ENCODE measurements at regions not wholly inside any gene's neighbourhood (a gene's known extent, or its start where the extent isn't known, plus 50 kb on each side); places are given as distances from the start of the nearest gene placed in this dataset.
"Not testable (repeated sequence)": the region's sequence is repeated elsewhere in the genome, so short reads cannot be mapped to it uniquely, and the experiment has no call there.

- TF ChIP-seq POLR2AphosphoS5 (IDR thresholded peaks at IDR 0.05; ENCODE audit: low read depth) (no peak), CTCF (IDR thresholded peaks at IDR 0.05; ENCODE audit: insufficient read depth, low read length) (no peak), SPI1 (IDR thresholded peaks at IDR 0.05; ENCODE audit: borderline replicate concordance, low read depth) (no peak), GABPA (IDR thresholded peaks at IDR 0.05; ENCODE audit: low read depth) (no peak), REST (IDR thresholded peaks at IDR 0.05; ENCODE audit: insufficient replicate concordance, low read depth) (no peak)
- H3K27ac ChIP-seq (replicated peaks): no peak overlapping the region
- no peak for DNase-seq (ENCODE audit: low read depth in 1 of 2, low spot score in 1 of 2)
Measured at GRCh38 chr2:13289310-13289709, 572.6 kb downstream of the TRIB2 start.

GRCh38 chr2:13308478-13308805, 591.7 kb downstream of the TRIB2 start:
- H3K4me3 ChIP-seq (replicated peaks; ENCODE audit: insufficient read depth, low read length); H3K27me3 ChIP-seq (ENCODE audit: insufficient read depth, poor library complexity, severe bottlenecking); H3K27ac ChIP-seq (replicated peaks); DNase-seq (ENCODE audit: low read depth in 1 of 2, low spot score in 1 of 2): not testable (repeated sequence)

More at GRCh38 chr2:13289310-13289709, 572.6 kb downstream of the TRIB2 start:
- H3K4me3 ChIP-seq (replicated peaks; ENCODE audit: insufficient read depth, low read length): no peak overlapping the region
- no peaks in the 10 kb centered on the region for H3K27me3 ChIP-seq (ENCODE audit: insufficient read depth, poor library complexity, severe bottlenecking)

- TF ChIP-seq REST (IDR thresholded peaks at IDR 0.05; ENCODE audit: insufficient replicate concordance, low read depth) (no peak), CTCF (IDR thresholded peaks at IDR 0.05; ENCODE audit: insufficient read depth, low read length) (no peak), SPI1 (IDR thresholded peaks at IDR 0.05; ENCODE audit: borderline replicate concordance, low read depth) (no peak), GABPA (IDR thresholded peaks at IDR 0.05; ENCODE audit: low read depth) (no peak), POLR2AphosphoS5 (IDR thresholded peaks at IDR 0.05; ENCODE audit: low read depth) (no peak)
- DNase-seq (ENCODE audit: low read depth in 1 of 2, low spot score in 1 of 2): no peak
- no peak overlapping the region for H3K4me3 ChIP-seq (replicated peaks; ENCODE audit: insufficient read depth, low read length)
- no peak overlapping the region for H3K27ac ChIP-seq (replicated peaks)
- no peaks in the 10 kb centered on the region for H3K27me3 ChIP-seq (ENCODE audit: insufficient read depth, poor library complexity, severe bottlenecking)
Measured at GRCh38 chr2:13308989-13309388, 592.3 kb downstream of the TRIB2 start.

GRCh38 chr2:13332060-13332459, 615.3 kb downstream of the TRIB2 start:
- H3K4me3 ChIP-seq (replicated peaks; ENCODE audit: insufficient read depth, low read length): no peak overlapping the region
- no peak overlapping the region for H3K27ac ChIP-seq (replicated peaks)
- no peak for TF ChIP-seq SPI1 (IDR thresholded peaks at IDR 0.05; ENCODE audit: borderline replicate concordance, low read depth)
- TF ChIP-seq CTCF (IDR thresholded peaks at IDR 0.05; ENCODE audit: insufficient read depth, low read length): no peak
- no peak for TF ChIP-seq REST (IDR thresholded peaks at IDR 0.05; ENCODE audit: insufficient replicate concordance, low read depth)
- H3K27me3 ChIP-seq (ENCODE audit: insufficient read depth, poor library complexity, severe bottlenecking): no peaks in the 10 kb centered on the region
- no peak for DNase-seq (ENCODE audit: low read depth in 1 of 2, low spot score in 1 of 2)

GRCh38 chr2:13334071-13334470, 617.3 kb downstream of the TRIB2 start:
- H3K27ac ChIP-seq (replicated peaks); DNase-seq (ENCODE audit: low read depth in 1 of 2, low spot score in 1 of 2); H3K27me3 ChIP-seq (ENCODE audit: insufficient read depth, poor library complexity, severe bottlenecking); H3K4me3 ChIP-seq (replicated peaks; ENCODE audit: insufficient read depth, low read length): not testable (repeated sequence)
